HUES48 (cell line): ENCODE measurements at regions not wholly inside any gene's neighbourhood (a gene's known extent, or its start where the extent isn't known, plus 50 kb on each side); places are given as distances from the start of the nearest gene placed in this dataset.
A peak's percentile ranks its signal among the peaks of the same experiment; 100 is the strongest.

ENCODE experiments used
- H3K27ac ChIP-seq: one replicate; pipeline ENCODE4 v1.7.0; 2013; ENCODE audit warnings: low read depth, low read length, inconsistent platforms
- H3K27me3 ChIP-seq: 2 replicates; pipeline ENCODE4 v1.6.1; 2013; ENCODE audit warnings: mild to moderate bottlenecking, low read length; ENCODE audit not compliant: control insufficient read depth, insufficient read depth
- H3K36me3 ChIP-seq: 2 replicates; pipeline ENCODE4 v1.6.1; 2013; ENCODE audit warnings: low read length; ENCODE audit not compliant: control insufficient read depth, insufficient read depth
- H3K4me1 ChIP-seq: 2 replicates; pipeline ENCODE4 v1.6.1; 2013; ENCODE audit warnings: mild to moderate bottlenecking, low read length; ENCODE audit not compliant: control insufficient read depth, insufficient read depth
- H3K4me3 ChIP-seq: 2 replicates; pipeline ENCODE4 v1.5.1; 2013; ENCODE audit warnings: mild to moderate bottlenecking, low read depth, low read length
- H3K9ac ChIP-seq: 2 replicates; pipeline ENCODE4 v1.6.1; 2013; ENCODE audit warnings: mild to moderate bottlenecking, low read depth, low read length, moderate library complexity
- H3K9me3 ChIP-seq: 2 replicates; pipeline ENCODE4 v1.6.1; 2013; ENCODE audit warnings: low read length; ENCODE audit not compliant: control insufficient read depth, insufficient read depth

DNA sequence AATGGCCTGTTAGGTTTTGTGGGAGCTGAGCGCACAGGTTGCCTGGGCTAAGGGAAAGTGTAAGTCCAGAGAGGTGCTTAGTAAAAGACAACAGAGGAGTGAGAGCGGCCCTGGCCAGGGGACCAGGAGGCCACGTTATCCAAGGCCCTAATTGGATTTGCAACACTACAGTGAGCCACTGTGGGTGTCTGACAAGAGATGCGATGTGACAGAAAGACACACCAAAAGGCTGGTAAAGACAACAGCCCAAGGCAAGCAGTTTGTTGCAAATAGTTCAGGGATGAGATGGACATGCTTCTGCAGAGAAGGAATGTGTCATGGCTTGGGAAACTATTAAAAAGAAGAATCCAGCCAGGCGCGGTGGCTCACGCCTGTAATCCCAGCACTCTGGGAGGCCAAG, 162.7 kb upstream of the KIT start:
- Histone ChIP-seq H3K9me3 (no peaks in the 10 kb centered on the region), H3K36me3 (no peaks in the 10 kb centered on the region), H3K4me3 (no peak overlapping the region), H3K27me3 (no peaks in the 10 kb centered on the region), H3K9ac (no peak overlapping the region), H3K27ac (no peak overlapping the region), H3K4me1 (peaks cover 13% of the 10 kb centered on the region)

DNA sequence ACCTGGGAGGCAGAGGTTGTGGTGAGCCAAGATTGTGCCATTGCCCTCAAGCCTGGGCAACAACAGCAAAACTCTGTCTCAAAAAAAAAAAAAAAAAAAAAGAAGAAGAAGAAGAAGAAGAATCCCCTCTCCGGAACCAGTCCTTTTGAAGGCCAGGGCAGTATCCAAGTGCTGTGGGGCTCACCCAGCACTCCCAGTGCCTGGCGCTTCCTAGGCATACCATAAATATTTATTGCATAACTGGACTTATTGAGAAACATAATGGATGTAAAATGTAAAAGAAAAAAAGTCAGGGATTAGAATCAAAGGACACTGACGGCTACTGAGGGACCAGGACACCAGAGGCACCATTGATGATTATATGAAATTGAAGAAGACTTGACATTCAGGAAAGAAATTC, 162.1 kb upstream of the KIT start:
- Histone ChIP-seq H3K27me3 (no peaks in the 10 kb centered on the region), H3K27ac (no peak overlapping the region), H3K4me3 (no peak overlapping the region)

DNA sequence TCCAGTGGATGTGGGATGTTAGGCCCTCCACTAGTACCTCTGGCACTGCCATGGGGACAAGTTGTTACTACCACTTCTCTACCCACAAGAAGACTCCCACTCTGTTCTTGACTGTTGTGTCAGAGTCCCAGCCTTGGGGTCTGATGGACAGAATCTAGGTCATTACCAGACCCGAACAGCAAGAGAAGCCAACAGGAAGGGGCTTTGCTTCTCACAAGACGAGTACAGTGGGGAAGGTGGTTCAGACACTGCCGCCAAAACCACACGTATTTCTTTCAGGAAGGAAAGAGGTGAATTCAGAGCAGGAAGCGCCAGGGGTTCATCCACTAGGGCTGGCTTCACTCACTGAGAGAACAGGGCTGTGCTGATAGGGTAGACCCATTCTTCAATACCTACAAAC, 161.3 kb upstream of the KIT start:
- no peak overlapping the region for H3K27ac ChIP-seq
- H3K27me3 ChIP-seq: no peaks in the 10 kb centered on the region
- peaks cover 13% of the 10 kb centered on the region for H3K4me1 ChIP-seq
- H3K36me3 ChIP-seq: no peaks in the 10 kb centered on the region
- no peaks in the 10 kb centered on the region for H3K9me3 ChIP-seq
- H3K4me3 ChIP-seq: no peak overlapping the region
- H3K9ac ChIP-seq: no peak overlapping the region

More for the DNA sequence above, 162.1 kb upstream of the KIT start:
- Histone ChIP-seq H3K9me3 (no peaks in the 10 kb centered on the region), H3K36me3 (no peaks in the 10 kb centered on the region), H3K4me1 (peaks cover 13% of the 10 kb centered on the region), H3K9ac (no peak overlapping the region)

DNA sequence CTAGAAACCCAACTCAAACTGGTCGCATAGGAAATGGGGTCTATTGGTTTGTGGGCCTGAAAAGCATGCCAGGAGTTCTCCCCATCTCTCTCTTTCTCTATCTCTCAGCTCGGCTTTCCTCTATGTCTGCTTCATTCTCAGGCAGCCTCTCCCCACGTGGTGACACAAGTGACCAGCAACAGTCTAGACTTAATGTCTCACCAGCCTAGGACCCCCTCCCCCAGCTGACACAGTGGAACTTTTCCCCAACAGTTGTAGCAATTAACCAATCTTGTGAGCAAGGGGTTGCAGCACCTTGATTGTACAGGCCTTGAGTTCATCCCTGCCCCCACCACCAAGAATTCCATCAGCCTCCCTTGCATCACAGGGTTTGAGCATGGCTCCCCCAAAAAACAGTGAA, 159.8 kb upstream of the KIT start:
- Histone ChIP-seq H3K4me1 (peaks cover 13% of the 10 kb centered on the region), H3K27me3 (no peaks in the 10 kb centered on the region), H3K27ac (no peak overlapping the region), H3K4me3 (no peak overlapping the region), H3K36me3 (no peaks in the 10 kb centered on the region), H3K9me3 (no peaks in the 10 kb centered on the region), H3K9ac (no peak overlapping the region)

DNA sequence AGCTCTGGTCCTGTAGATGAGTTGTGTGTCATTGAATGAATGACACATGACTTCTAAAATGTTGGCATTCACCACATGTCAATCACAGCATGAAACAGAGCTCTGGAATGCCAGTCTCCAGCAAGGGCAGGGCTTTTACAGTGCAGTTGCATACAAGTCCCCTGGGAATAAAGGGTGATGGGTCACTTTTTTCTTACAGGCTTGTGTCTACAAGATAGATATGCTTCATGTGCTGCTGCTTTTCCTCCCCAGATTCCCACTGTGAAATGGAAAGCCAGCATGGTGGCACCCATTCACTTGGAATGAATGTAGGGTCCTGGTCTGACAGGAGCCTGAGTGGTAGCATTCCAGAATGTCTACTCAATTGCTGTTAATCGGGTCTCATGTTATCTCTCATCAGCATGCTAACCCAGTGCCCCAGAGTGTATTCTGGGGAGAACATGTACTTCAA, 159.1 kb upstream of the KIT start:
- H3K36me3 ChIP-seq: no peaks in the 10 kb centered on the region
- H3K9me3 ChIP-seq: no peaks in the 10 kb centered on the region
- H3K27me3 ChIP-seq: no peaks in the 10 kb centered on the region
- no peak overlapping the region for H3K4me3 ChIP-seq
- H3K9ac ChIP-seq: no peak overlapping the region
- no peak overlapping the region for H3K27ac ChIP-seq
- peaks cover 13% of the 10 kb centered on the region for H3K4me1 ChIP-seq

DNA sequence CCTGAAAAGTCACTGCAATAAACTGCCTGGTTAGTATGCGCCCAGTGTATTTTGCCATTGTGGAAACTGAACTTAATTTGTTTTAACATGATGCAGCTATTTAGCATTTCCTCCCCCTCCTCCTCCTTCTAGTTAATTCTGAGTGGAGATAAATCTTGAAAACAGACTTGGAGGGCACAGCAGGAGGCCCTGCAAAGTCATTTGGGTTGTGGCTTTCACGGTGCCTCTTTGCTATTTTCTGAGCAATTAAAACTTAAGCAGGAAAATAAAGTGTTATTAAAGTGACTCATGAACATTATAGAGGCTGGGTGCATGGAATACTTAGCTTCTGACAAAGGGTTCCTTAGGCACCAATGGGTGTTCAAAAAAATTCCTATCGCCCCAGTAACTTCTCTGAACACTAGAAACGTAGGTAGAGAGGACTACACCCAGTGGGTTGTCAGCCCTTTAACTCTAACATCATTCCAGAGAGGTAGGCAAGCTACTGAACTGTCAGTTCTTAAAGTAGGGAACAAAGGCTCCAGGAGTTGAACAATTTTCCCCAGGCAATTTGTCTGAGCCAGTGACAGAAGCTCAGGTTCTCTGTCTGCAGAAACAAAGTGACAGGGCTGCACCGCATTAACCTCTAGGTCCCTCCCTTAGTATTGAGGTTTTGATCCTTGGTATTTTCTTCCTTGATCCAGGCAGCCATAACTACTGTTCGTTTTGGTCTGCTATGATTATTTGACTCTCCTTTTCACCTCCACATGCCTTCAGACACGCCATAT, 158.3 kb upstream of the KIT start:
- H3K27ac ChIP-seq: peak overlapping the region; percentile 13
- H3K9ac ChIP-seq: no peak overlapping the region
- H3K27me3 ChIP-seq: no peaks in the 10 kb centered on the region
- H3K4me1 ChIP-seq: peaks cover 13% of the 10 kb centered on the region
- H3K4me3 ChIP-seq: no peak overlapping the region
- H3K36me3 ChIP-seq: no peaks in the 10 kb centered on the region
- no peaks in the 10 kb centered on the region for H3K9me3 ChIP-seq

DNA sequence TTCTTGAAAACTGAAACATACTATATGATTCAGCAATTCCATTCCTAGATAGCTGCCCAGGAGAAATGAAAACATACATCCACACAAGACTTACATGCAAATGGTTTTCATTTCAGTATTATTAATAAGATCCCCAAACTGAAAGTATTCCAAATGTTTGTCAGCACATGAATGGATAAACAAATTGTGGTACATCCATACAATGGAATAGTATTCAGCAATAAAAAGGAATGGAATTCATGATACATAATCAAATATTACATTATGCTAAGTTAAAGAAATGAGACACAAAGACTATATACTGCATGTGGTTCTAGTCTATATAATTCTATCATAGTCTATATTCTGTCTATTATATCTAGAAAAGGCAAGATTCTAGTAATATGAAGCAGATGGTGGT, 152.4 kb upstream of the KIT start:
- Histone ChIP-seq H3K36me3 (no peaks in the 10 kb centered on the region), H3K27me3 (no peaks in the 10 kb centered on the region), H3K4me1 (no peaks in the 10 kb centered on the region), H3K9ac (no peak overlapping the region), H3K4me3 (no peak overlapping the region), H3K9me3 (peaks cover 7% of the 10 kb centered on the region), H3K27ac (no peak overlapping the region)

DNA sequence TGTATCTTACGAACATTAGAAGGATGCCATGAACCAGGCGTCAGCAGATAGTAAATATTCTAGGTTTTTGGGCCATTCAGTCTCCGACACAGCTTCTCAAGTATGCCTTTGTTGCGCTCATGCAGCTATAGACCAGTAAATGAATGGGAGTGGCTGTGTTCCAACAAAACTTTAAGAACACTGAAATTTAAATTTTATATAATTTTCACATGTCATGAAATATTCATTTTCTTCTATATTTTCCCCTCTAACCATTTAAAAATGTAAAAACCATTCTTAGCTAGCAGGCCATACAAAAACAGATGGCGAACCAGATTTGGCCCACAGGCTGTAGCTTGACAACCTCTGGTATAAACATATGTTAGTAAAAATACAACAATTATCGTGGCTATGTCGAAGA, 151.8 kb upstream of the KIT start:
- peaks cover 4% of the 10 kb centered on the region; the same call in 1 of the 2 replicates for H3K4me1 ChIP-seq
- no peaks in the 10 kb centered on the region for H3K36me3 ChIP-seq
- no peak overlapping the region for H3K27ac ChIP-seq
- peaks cover 7% of the 10 kb centered on the region for H3K9me3 ChIP-seq
- no peak overlapping the region for H3K4me3 ChIP-seq
- no peaks in the 10 kb centered on the region for H3K27me3 ChIP-seq
- no peak overlapping the region for H3K9ac ChIP-seq

DNA sequence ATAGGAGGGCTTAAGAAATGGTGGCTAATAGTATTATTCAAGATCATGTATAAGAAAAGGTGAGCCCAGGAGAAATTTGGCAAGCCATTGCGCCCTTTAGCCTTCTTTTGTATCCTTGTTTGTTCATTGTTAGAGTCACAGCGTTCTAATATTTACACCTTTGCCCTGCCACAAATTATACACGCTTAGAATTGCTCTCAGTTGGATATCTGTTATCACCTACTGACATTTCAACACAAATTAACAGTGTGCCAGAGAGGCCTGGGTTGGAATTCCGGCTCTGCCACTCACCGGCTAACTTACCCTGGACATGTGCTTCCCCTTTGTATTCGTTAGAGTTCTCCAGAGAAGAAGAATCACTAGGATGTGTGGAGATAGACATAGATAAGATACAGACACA, 148.7 kb upstream of the KIT start:
- no peak overlapping the region for H3K9ac ChIP-seq
- no peak overlapping the region for H3K4me3 ChIP-seq
- peaks cover 4% of the 10 kb centered on the region; the same call in 1 of the 2 replicates for H3K4me1 ChIP-seq
- peaks cover 7% of the 10 kb centered on the region for H3K9me3 ChIP-seq
- H3K27ac ChIP-seq: no peak overlapping the region
- H3K36me3 ChIP-seq: no peaks in the 10 kb centered on the region
- no peaks in the 10 kb centered on the region for H3K27me3 ChIP-seq

DNA sequence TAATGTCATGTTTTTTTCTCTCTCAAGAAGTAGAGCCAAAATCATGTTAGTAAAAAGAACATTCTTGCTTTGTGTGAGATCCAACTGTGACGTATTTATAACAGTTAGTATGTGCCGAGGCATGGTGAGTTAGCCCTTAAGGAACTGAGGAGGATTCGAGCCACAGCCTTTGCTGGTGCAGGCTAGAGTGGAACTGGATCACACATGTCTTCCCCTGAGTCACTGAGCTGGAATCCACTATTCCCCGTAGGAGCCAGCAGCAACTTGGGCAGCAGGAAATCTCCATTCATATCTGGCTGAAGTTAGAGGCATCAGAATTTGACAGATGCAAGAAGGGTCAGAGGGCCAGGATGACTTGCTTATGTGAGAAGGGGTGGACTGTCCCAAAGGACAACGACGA, 144.6 kb upstream of the KIT start:
- H3K4me1 ChIP-seq: peaks cover 10% of the 10 kb centered on the region; the same call in 1 of the 2 replicates
- H3K27ac ChIP-seq: no peak overlapping the region
- no peak overlapping the region for H3K4me3 ChIP-seq
- no peaks in the 10 kb centered on the region for H3K27me3 ChIP-seq
- no peaks in the 10 kb centered on the region for H3K9me3 ChIP-seq
- no peak overlapping the region for H3K9ac ChIP-seq
- H3K36me3 ChIP-seq: no peaks in the 10 kb centered on the region

DNA sequence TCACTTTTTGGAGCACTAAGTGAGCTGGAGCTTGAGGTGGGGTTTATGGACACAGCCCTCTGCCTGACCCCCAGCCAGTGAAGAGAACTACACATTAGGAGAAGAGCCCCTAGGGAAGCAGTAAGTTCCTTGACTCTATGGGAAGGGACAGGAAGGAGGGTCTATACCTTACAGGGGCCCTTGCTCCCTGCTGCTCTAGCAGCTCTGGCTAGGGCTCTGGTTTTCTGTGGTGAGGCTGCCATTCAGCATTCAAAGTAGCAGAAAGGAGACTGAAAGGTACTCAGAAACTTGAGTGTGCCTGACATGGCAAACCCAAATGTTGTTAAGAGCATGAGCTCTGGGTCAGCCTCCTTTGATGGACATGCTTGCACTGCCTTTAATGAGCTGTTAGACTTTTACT, 144.0 kb upstream of the KIT start:
- no peak overlapping the region for H3K9ac ChIP-seq
- no peaks in the 10 kb centered on the region for H3K9me3 ChIP-seq
- H3K4me3 ChIP-seq: no peak overlapping the region
- peaks cover 10% of the 10 kb centered on the region; the same call in 1 of the 2 replicates for H3K4me1 ChIP-seq
- no peaks in the 10 kb centered on the region for H3K27me3 ChIP-seq
- H3K36me3 ChIP-seq: no peaks in the 10 kb centered on the region
- H3K27ac ChIP-seq: no peak overlapping the region
